NCI-H82 (cell line): ENCODE measurements at regions not wholly inside any gene's neighbourhood (a gene's known extent, or its start where the extent isn't known, plus 50 kb on each side); places are given as distances from the start of the nearest gene placed in this dataset.
A peak's percentile ranks its signal among the peaks of the same experiment; 100 is the strongest.

Experiments used
- DNase-seq: peaks from one replicate; lab custom pipeline; 2025; lab: John Stamatoyannopoulos, UW

- DNase-seq = no peak
Measured at GRCh38 chr18:27478459-27478858, 293.4 kb upstream of the CHST9 start.

- DNase-seq = no peak
Measured at GRCh38 chr18:27473318-27473717, 288.2 kb upstream of the CHST9 start.

- no peak for DNase-seq
Measured at GRCh38 chr18:27467073-27467472, 282.0 kb upstream of the CHST9 start.

GRCh38 chr18:27461957-27462356, 276.8 kb upstream of the CHST9 start:
- DNase-seq = no peak

- DNase-seq = no peak
Measured at GRCh38 chr18:27449104-27449503, 264.0 kb upstream of the CHST9 start.

GRCh38 chr18:27447930-27448329, 262.8 kb upstream of the CHST9 start:
- DNase-seq = no peak

- peak; percentile 93 for DNase-seq
Measured at GRCh38 chr18:27447451-27447881, 262.4 kb upstream of the CHST9 start.

GRCh38 chr18:27430595-27430994, 245.5 kb upstream of the CHST9 start:
- no peak for DNase-seq

- no peak for DNase-seq
Measured at GRCh38 chr18:27428716-27429475, 243.8 kb upstream of the CHST9 start.

- DNase-seq = peak; percentile 71
Measured at GRCh38 chr18:27428120-27428519, 243.0 kb upstream of the CHST9 start.

GRCh38 chr18:27423581-27423980, 238.5 kb upstream of the CHST9 start:
- no peak for DNase-seq

GRCh38 chr18:27419646-27420045, 234.5 kb upstream of the CHST9 start:
- DNase-seq = no peak

- no peak for DNase-seq
Measured at GRCh38 chr18:27415495-27415894, 230.4 kb upstream of the CHST9 start.

- no peak for DNase-seq
Measured at GRCh38 chr18:27414682-27415081, 229.6 kb upstream of the CHST9 start.

- no peak for DNase-seq
Measured at GRCh38 chr18:27413495-27414401, 228.6 kb upstream of the CHST9 start.

- DNase-seq = no peak
Measured at GRCh38 chr18:27412556-27412955, 227.4 kb upstream of the CHST9 start.

- no peak for DNase-seq
Measured at GRCh38 chr18:27411911-27412310, 226.8 kb upstream of the CHST9 start.

GRCh38 chr18:27411013-27411412, 225.9 kb upstream of the CHST9 start:
- DNase-seq = no peak

- DNase-seq = no peak
Measured at GRCh38 chr18:27404855-27405254, 219.7 kb upstream of the CHST9 start.

- DNase-seq = peak; percentile 52
Measured at GRCh38 chr18:27400001-27400400, 214.9 kb upstream of the CHST9 start.

- no peak for DNase-seq
Measured at GRCh38 chr18:27395752-27396151, 210.6 kb upstream of the CHST9 start.

GRCh38 chr18:27394687-27395086, 209.6 kb upstream of the CHST9 start:
- DNase-seq = no peak

- DNase-seq = no peak
Measured at GRCh38 chr18:27382567-27383216, 197.6 kb upstream of the CHST9 start.
